AG04449 (cell line): ENCODE measurements at regions not wholly inside any gene's neighbourhood (a gene's known extent, or its start where the extent isn't known, plus 50 kb on each side); places are given as distances from the start of the nearest gene placed in this dataset.
"Not testable (repeated sequence)": the region's sequence is repeated elsewhere in the genome, so short reads cannot be mapped to it uniquely, and the experiment has no call there.

Source experiments
- CTCF ChIA-PET: fragments of 350-600 bp; formaldehyde crosslinking; extraction: SDS; loops from one replicate; lab custom pipeline; 2021; ENCODE audit warnings: antibody characterized with exemption; lab: Yijun Ruan, JAX
- POLR2A ChIA-PET: fragments of 400-600, 350-600 bp; formaldehyde crosslinking; extraction: SDS; loops from one replicate; lab custom pipeline; 2020; ENCODE audit warnings: antibody characterized with exemption, inconsistent platforms; lab: Yijun Ruan, JAX
- DNase-seq: peaks from one replicate; pipeline ENCODE4 v3.0.0-alpha.2; 2010; ENCODE audit warnings: low read depth, low spot score
- H3K4me3 ChIP-seq: 2 replicates; pipeline ENCODE4 v1.5.1; 2011; ENCODE audit warnings: low read depth, mild to moderate bottlenecking, control low read depth, low read length
- TF ChIP-seq, protein P1 (sequence below): IDR thresholded peaks from one replicate; pipeline ENCODE4 v1.5.1; 2011; ENCODE audit warnings: mild to moderate bottlenecking, moderate library complexity, low read length, control low read depth, inconsistent platforms; ENCODE audit not compliant: insufficient read depth; ENCODE audit errors: missing control alignments

- ChIA-PET POLR2A (interaction anchor here (0.5 kb wide), 1 partner anchor 34 kb away, joined by 3 read pairs; no protein-coding TSS in a partner anchor), CTCF (interaction anchor here (0.7 kb wide), 1 partner anchor 236 kb away, joined by 3 read pairs; no protein-coding TSS in a partner anchor)
- TF ChIP-seq, protein P1, sequence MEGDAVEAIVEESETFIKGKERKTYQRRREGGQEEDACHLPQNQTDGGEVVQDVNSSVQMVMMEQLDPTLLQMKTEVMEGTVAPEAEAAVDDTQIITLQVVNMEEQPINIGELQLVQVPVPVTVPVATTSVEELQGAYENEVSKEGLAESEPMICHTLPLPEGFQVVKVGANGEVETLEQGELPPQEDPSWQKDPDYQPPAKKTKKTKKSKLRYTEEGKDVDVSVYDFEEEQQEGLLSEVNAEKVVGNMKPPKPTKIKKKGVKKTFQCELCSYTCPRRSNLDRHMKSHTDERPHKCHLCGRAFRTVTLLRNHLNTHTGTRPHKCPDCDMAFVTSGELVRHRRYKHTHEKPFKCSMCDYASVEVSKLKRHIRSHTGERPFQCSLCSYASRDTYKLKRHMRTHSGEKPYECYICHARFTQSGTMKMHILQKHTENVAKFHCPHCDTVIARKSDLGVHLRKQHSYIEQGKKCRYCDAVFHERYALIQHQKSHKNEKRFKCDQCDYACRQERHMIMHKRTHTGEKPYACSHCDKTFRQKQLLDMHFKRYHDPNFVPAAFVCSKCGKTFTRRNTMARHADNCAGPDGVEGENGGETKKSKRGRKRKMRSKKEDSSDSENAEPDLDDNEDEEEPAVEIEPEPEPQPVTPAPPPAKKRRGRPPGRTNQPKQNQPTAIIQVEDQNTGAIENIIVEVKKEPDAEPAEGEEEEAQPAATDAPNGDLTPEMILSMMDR = no peak
- H3K4me3 ChIP-seq = no peak overlapping the region
- DNase-seq = no peak
These were observed 139.2 kb downstream of the C12orf75 start for GRCh38 chr12:105469701-105470100.

GRCh38 chr12:105470102-105470501 lies 139.6 kb downstream of the C12orf75 start:
- TF ChIP-seq, protein P1 = no peak
- no peak overlapping the region for H3K4me3 ChIP-seq
- POLR2A ChIA-PET = interaction anchor here (1.0 kb wide), 1 partner anchor 523 kb away, joined by 3 read pairs; no protein-coding TSS in a partner anchor
- CTCF ChIA-PET = interaction anchor here (0.7 to 1.4 kb wide), 2 partner anchors 235 to 236 kb away, joined by 3 to 4 read pairs; no protein-coding TSS in a partner anchor
- no peak for DNase-seq

GRCh38 chr12:105470601-105471000 lies 140.1 kb downstream of the C12orf75 start:
- ChIA-PET POLR2A (interaction anchor here (0.7 to 1.0 kb wide), 2 partner anchors 10 to 523 kb away, joined by 3 read pairs; no protein-coding TSS in a partner anchor), CTCF (interaction anchor here (1.1 to 1.4 kb wide), 2 partner anchors 10 to 235 kb away, joined by 4 to 6 read pairs; no protein-coding TSS in a partner anchor)
- TF ChIP-seq, protein P1 = no peak
- H3K4me3 ChIP-seq = no peak overlapping the region
- DNase-seq = no peak

DNA sequence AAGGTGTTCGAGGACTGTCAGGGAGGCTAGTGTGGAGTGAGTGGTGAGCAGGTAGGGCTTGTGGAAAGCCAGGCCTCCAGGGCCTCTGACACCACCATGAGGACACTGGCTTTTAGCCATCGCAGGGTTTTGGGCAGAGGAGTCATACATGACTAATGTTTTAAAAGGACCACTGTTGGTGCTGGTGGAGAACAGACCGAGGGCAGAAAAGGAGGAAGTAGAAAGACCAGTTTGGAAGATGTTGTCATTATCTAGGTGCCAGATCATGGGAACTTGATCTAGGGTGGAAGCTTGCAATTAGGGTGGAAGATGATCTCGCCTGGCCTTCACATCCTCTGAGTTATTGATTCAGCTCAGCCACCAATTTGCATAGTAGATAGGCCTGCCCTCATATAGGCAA lies 144.2 kb downstream of the C12orf75 start:
- TF ChIP-seq, protein P1 = no peak
- no peak overlapping the region for H3K4me3 ChIP-seq
- CTCF ChIA-PET = no interaction called here
- POLR2A ChIA-PET = no interaction called here
- no peak for DNase-seq

- DNase-seq = no peak
- TF ChIP-seq, protein P1 = no peak
- no peak overlapping the region for H3K4me3 ChIP-seq
- ChIA-PET POLR2A (no interaction called here), CTCF (no interaction called here)
These were observed 146.1 kb downstream of the C12orf75 start for GRCh38 chr12:105476616-105477015.

GRCh38 chr12:105477873-105478272 lies 147.4 kb downstream of the C12orf75 start:
- POLR2A ChIA-PET = no interaction called here
- TF ChIP-seq, protein P1 = no peak
- H3K4me3 ChIP-seq = no peak overlapping the region
- DNase-seq = no peak
- CTCF ChIA-PET = no interaction called here

GRCh38 chr12:105478788-105479187 lies 148.3 kb downstream of the C12orf75 start:
- H3K4me3 ChIP-seq, DNase-seq, POLR2A ChIA-PET, CTCF ChIA-PET: not testable (repeated sequence)
